ENCODE measurements at regions not wholly inside any gene's neighbourhood (a gene's known extent, or its start where the extent isn't known, plus 50 kb on each side); places are given as distances from the start of the nearest gene placed in this dataset.

GRCh38 chr17:63132459-63132911, 166.4 kb downstream of the TANC2 start:
- DNase-seq (ENCODE audit: low spot score): no peak

DNA sequence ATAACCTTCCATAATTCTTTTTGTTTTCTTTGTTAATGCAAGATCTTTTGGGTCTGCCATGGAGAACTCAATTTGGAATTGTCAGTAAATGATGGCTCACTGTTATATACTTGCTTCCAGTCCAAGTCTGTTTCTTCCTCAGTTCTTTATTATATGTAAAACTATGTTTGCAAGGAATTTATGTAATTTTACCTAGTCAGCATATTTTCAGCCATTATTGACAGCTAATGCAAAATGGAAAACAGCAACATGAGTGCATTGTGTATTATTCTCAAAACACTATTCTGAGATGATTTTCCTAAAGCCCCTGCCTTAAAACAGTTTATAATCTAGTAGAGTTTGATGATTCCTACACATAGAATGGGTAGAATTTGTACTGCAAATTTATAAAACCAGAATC, 167.5 kb downstream of the TANC2 start:
- DNase-seq (ENCODE audit: low spot score): no peak

DNA sequence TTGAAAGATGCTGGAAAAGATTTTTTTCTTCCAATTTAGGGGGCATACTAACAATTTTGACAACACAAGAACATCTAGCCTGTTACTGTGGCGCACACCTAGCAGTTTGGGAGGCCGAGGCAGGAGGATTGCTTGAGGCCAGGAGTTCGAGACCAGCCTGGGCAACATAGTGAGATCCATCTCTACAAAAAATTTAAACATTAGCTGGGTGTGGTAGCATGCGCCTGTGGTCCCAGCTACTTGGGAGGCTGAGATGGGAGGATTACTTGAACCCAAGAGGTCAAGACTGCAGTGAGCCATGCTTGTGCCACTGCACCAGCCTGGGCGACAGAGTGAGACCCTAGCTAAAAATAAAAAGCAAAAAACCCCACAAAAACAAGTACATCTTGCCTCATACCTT, 168.8 kb downstream of the TANC2 start:
- DNase-seq (ENCODE audit: low spot score): no peak

GRCh38 chr17:63136369-63137012, 170.5 kb downstream of the TANC2 start:
- DNase-seq (ENCODE audit: low spot score): no peak

- DNase-seq (ENCODE audit: low spot score): no peak
These were observed 171.1 kb downstream of the TANC2 start for GRCh38 chr17:63137163-63137562.

DNA sequence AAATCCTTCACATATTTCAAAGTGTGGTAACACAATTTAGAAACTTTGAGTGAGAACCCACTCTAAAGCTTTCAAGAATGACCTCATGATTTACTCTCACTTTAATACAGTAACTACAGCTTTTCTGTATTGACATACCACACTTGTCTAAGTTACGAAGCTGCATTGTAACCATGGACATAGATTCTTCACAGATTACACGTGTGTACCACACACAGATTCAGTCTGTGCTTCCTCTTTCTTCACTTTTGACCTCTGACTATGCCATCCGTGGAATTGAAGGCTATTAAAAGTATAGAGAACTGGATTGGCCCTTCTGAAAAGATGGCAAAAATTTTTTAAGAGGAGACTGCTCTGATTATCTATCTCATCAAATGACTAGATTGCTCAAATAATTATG, 172.7 kb downstream of the TANC2 start:
- DNase-seq (ENCODE audit: low spot score): peak; percentile 9

DNA sequence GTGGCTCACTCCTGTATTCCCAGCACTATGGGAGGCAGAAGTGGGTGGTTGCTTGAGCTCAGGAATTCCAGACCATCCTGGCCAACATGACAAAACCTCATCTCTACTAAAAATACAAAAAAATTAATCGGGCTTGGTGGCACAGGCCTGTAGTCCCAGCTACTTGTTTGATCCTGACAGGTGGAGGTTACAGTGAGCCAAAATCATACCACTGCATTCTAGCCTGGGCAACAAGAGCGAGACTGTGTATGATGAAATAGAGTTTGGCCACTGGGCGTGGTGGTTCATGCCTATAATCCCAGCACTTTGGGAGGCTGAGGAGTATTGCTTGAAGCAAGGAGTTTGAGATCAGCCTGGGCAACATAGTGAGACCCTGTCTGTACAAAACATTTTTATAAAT, 173.3 kb downstream of the TANC2 start:
- no peak for DNase-seq (ENCODE audit: low spot score)

DNA sequence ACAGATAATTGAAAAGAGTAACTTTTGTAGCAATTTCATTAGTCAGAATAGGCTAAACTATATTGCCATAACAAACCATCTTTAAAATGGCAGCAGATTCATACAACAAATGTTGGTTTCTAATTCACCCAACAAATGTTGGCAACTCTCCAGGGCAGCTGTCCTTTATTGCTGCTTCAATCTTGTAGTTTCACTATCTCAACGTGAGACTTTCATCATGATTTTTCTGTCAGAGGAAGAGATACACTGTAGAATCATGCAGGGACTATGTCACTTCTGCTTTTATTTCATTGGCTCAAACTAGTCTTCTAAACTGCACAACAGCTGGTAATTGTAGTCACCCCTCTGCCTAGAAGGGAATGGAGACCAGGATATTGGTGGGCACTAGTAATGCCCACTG, 174.2 kb downstream of the TANC2 start:
- no peak for DNase-seq (ENCODE audit: low spot score)

DNA sequence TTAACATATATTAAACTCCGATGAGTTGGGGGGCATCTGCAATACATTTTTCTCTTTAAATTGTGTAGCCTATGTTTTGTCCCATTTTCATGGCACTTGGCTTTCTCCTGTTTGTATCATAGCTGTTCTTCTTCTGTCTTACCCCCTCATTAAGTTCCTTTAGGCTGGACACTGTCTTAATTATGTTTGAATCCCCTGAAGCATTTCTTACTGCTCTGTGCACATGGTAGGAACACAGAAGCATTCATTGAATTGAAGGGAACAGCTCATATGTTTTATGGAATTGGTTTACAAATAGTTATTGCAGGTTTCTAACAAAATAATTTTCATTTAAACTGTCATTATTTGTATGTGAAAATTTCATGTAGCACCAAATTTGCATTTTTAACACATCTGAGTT, 176.8 kb downstream of the TANC2 start:
- no peak for DNase-seq (ENCODE audit: low spot score)

DNA sequence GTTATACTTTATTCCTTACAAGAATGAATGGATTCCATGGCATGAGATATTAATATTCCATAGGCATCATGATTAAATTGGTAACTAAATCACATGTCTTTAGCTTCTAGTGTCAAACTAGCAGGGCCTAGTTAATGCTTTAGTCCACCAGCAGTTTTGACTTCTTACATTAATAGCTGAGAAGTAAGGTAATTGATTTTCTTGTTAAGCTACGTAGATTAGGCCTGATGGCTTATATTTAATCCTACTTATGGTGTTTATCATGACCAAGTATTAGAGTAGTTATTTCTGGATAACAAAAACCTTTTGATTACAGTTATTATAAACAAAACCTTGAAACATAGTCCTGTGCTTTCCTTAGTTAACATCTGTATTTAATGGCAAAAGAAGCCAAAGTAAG, 184.5 kb downstream of the TANC2 start:
- DNase-seq (ENCODE audit: low spot score): no peak

- DNase-seq (ENCODE audit: low spot score): no peak
These were observed 185.0 kb downstream of the TANC2 start for GRCh38 chr17:63150994-63151464.

DNA sequence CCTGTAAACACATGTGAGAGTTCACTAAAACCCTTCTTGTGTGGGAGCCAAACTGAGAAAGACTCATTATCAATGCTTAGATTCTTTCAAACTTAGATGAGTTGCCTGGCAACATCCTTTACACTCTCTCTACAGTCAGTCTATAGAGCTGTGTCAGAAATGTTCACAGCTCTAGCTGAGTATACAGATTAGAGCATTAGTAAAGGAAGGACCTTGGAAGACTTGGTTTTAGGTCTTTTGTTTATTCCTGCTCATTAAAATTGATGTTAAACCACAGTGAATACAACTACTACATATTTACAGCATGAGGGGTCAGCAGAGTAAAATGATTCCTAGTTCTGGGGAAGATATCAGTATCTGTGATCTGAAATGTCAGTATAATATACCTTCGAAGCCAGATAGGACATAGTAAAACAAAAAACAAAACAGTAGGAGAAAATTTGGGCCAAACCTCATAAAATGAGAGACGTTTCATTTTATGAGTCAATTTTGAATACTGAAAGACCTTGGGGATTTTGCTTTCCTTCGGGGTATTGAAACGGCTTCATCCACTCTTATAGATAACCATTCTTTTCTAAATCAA, 186.0 kb downstream of the TANC2 start:
- DNase-seq (ENCODE audit: low spot score): no peak

DNA sequence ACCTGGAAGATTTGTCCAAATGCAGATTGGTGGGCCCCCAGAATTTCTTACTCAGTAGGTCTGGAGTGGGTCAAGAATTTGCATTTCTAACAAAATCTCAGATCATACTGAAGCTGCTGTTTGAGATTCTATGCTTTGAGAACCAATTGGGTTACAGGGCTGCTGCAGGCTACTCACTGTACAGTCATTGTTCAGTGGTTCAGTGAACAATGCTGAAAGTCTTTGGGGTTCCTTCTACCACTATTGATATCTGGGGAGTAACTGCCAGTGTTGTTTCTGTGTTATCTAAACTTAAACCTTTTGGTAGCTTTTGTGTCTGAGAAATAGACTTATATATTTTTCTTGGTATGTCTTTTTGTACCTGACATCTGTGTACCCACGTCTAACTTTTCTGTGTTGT, 187.5 kb downstream of the TANC2 start:
- DNase-seq (ENCODE audit: low spot score): no peak

- DNase-seq (ENCODE audit: low spot score): no peak
These were observed 188.7 kb downstream of the TANC2 start for GRCh38 chr17:63154586-63155244.

- DNase-seq (ENCODE audit: low spot score): no peak
These were observed 191.0 kb downstream of the TANC2 start for GRCh38 chr17:63156986-63157385.

DNA sequence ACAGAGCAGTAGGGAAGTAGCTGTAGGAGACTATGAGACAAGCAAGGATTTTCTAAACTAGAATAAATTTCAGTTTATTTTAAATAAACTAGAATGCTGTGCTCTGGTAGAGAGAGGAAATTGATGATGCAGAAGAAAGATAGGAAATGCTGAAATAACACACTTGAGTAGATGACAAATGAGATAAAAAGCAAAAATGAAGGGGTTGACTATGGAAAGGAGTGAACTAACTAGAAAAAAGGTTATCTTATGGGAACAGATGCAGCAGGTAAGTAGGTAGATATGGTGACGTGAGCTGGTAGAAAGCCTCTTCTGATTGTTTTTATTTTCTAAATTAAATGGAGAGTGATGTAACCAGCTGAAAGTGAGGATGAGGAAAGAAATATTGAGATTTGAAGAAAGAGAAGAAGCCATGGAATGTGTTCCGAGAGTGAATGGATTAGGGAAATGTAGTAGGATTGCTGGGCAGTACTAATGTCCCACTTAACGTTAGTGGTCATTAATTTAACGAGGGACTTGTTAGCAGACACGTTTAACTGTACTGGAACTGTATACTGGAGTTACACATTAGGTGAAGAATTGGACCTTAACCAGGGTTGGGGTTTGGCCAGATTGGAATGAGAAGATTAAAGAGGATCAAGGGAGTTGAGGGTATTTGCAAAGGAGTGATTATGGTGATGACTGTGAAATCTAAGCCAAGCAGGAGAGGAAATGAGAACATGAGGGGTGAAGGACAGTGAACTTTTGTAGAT, 196.5 kb downstream of the TANC2 start:
- DNase-seq (ENCODE audit: low spot score): no peak

GRCh38 chr17:63163158-63163520, 197.1 kb downstream of the TANC2 start:
- DNase-seq (ENCODE audit: low spot score): no peak

DNA sequence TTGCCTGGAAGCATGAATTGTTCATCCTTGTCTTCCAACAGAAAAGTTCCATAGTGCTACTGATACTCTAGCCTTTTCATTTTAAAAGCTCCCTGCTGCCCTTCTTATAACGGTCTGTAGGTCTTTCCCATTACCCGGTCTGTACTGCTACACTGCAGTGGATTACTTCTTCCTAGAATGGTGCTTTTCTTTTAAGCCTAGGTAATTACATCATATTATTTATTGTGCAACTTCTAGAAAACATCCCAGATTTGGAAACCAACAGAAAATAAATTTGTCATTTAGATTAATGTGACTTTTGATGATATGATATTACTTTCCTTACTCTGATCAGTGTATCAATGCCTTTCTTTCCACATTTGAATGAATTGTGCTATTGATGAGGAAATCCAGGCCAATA, 199.4 kb downstream of the TANC2 start:
- DNase-seq (ENCODE audit: low spot score): no peak

GRCh38 chr17:63170795-63171194, 204.8 kb downstream of the TANC2 start:
- DNase-seq (ENCODE audit: low spot score): no peak

- peak; percentile 35 for DNase-seq (ENCODE audit: low spot score)
These were observed 205.7 kb downstream of the TANC2 start for GRCh38 chr17:63171428-63172393.

GRCh38 chr17:63173450-63173849, 207.4 kb downstream of the TANC2 start:
- no peak for DNase-seq (ENCODE audit: low spot score)

DNA sequence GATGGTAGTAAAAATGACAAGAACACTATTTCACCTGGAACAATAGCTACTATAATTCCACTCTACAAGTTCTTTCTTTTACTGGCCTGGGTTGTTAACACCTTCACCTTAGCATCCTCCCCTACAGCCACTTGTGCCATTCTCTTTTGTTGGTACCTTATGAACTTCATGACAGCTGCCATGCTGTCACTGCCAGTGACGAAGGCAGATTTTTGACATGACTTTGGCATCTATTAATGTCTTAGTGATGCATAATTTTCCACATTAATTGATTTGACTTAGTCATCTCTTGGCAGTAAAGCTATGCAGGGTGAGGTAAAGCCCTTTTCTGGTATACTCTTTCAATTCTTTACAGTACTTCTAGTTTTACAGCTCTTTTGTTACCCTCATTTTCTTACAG, 207.9 kb downstream of the TANC2 start:
- no peak for DNase-seq (ENCODE audit: low spot score)

All from AG20443 (cell line).